DMS114 treated with DMSO at 0.1 percent for 48 hours (cell line): ENCODE measurements at regions not wholly inside any gene's neighbourhood (a gene's known extent, or its start where the extent isn't known, plus 50 kb on each side); places are given as distances from the start of the nearest gene placed in this dataset.
"Not testable (repeated sequence)": the region's sequence is repeated elsewhere in the genome, so short reads cannot be mapped to it uniquely, and the experiment has no call there.

Source experiments
- DNase-seq: peaks from one replicate; lab custom pipeline; 2025; ENCODE audit not compliant: unreplicated experiment; lab: John Stamatoyannopoulos, UW

GRCh38 chr2:63692002-63692606 lies 103.3 kb downstream of the MDH1 start:
- DNase-seq: peak; percentile 24

GRCh38 chr2:63695583-63695982 lies 106.8 kb downstream of the MDH1 start:
- no peak for DNase-seq

- no peak for DNase-seq
Observed at GRCh38 chr2:63696496-63696895, 107.7 kb downstream of the MDH1 start.

- no peak for DNase-seq
Observed at GRCh38 chr2:63697160-63697559, 108.4 kb downstream of the MDH1 start.

- peak; percentile 32 for DNase-seq
Observed at GRCh38 chr2:63698786-63699548, 110.2 kb downstream of the MDH1 start.

GRCh38 chr2:63699549-63699839 lies 110.7 kb downstream of the MDH1 start:
- no peak for DNase-seq

- no peak for DNase-seq
Observed at GRCh38 chr2:63700271-63700670, 111.5 kb downstream of the MDH1 start.

GRCh38 chr2:63701406-63701805 lies 112.6 kb downstream of the MDH1 start:
- DNase-seq: no peak

- not testable (repeated sequence) for DNase-seq
Observed at GRCh38 chr2:63706084-63706483, 117.3 kb downstream of the MDH1 start.

GRCh38 chr2:63710732-63711131 lies 122.0 kb downstream of the MDH1 start:
- DNase-seq: no peak

GRCh38 chr2:63712748-63713147 lies 124.0 kb downstream of the MDH1 start:
- no peak for DNase-seq

- DNase-seq: no peak
Observed at GRCh38 chr2:63716146-63716545, 125.5 kb upstream of the UGP2 start.

GRCh38 chr2:63719052-63719451 lies 122.6 kb upstream of the UGP2 start:
- DNase-seq: no peak

GRCh38 chr2:63721082-63721424 lies 120.6 kb upstream of the UGP2 start:
- no peak for DNase-seq

- DNase-seq: not testable (repeated sequence)
Observed at GRCh38 chr2:63722284-63722683, 119.4 kb upstream of the UGP2 start.

GRCh38 chr2:63723709-63724108 lies 118.0 kb upstream of the UGP2 start:
- no peak for DNase-seq

- DNase-seq: not testable (repeated sequence)
Observed at GRCh38 chr2:63725212-63725611, 116.5 kb upstream of the UGP2 start.

- no peak for DNase-seq
Observed at GRCh38 chr2:63729362-63729761, 112.3 kb upstream of the UGP2 start.

- DNase-seq: no peak
Observed at GRCh38 chr2:63729831-63730230, 111.9 kb upstream of the UGP2 start.

- DNase-seq: no peak
Observed at GRCh38 chr2:63734510-63734909, 107.2 kb upstream of the UGP2 start.

GRCh38 chr2:63735263-63735662 lies 106.4 kb upstream of the UGP2 start:
- no peak for DNase-seq

- DNase-seq: no peak
Observed at GRCh38 chr2:63735931-63736330, 105.8 kb upstream of the UGP2 start.

GRCh38 chr2:63736354-63736753 lies 105.3 kb upstream of the UGP2 start:
- DNase-seq: no peak
